ENCODE measurements at regions not wholly inside any gene's neighbourhood (a gene's known extent, or its start where the extent isn't known, plus 50 kb on each side); places are given as distances from the start of the nearest gene placed in this dataset.

DNA sequence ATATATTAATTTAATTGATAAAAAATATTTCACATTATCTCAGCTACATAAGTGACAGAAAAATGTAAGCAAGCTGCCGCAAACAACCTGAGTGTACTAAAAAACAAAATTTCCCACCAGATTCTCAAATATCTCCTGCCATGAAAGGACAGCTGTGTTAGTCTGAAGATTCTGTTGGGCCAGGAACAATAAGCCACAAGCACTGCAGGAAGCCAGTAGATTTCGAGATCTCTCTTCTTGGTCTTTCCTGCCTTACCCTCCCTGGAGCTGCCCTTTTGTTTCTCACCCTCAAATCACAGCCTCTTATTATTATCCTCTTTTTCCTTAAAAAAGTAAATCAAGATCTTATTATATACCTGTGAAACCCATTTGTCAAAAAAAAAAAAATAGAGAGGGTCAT lies 165.6 kb downstream of the EFNB2 start:
- no peak for TF ChIP-seq SUZ12 (IDR thresholded peaks at IDR 0.05; ENCODE audit: extremely low read depth, insufficient read depth, insufficient read length)
- TF ChIP-seq YY1 (IDR thresholded peaks at IDR 0.05; ENCODE audit: insufficient read depth, insufficient read length): no peak
- TF ChIP-seq ZNF274 (IDR thresholded peaks at IDR 0.05; ENCODE audit: low read depth, low read length): no peak
